ENCODE measurements at regions not wholly inside any gene's neighbourhood (a gene's known extent, or its start where the extent isn't known, plus 50 kb on each side); places are given as distances from the start of the nearest gene placed in this dataset.

- no peak for DNase-seq (ENCODE audit: low read depth)
- TF ChIP-seq CTCF (IDR thresholded peaks at IDR 0.05; ENCODE audit: control insufficient read depth, extremely low read depth, insufficient read depth), result no peak
- no peak overlapping the region for H3K4me3 ChIP-seq (ENCODE audit: low read depth, low read length)
Observed at GRCh38 chr14:97489750-97490149, 692.6 kb downstream of the VRK1 start.

GRCh38 chr14:97490521-97491070 is 693.4 kb downstream of the VRK1 start:
- TF ChIP-seq CTCF (IDR thresholded peaks at IDR 0.05; ENCODE audit: control insufficient read depth, extremely low read depth, insufficient read depth), result no peak
- H3K4me3 ChIP-seq (ENCODE audit: low read depth, low read length), result no peak overlapping the region
- no peak for DNase-seq (ENCODE audit: low read depth)

GRCh38 chr14:97491697-97492096 is 694.5 kb downstream of the VRK1 start:
- peak; percentile 27 for DNase-seq (ENCODE audit: low read depth)
- no peak for TF ChIP-seq CTCF (IDR thresholded peaks at IDR 0.05; ENCODE audit: control insufficient read depth, extremely low read depth, insufficient read depth)
- no peak overlapping the region for H3K4me3 ChIP-seq (ENCODE audit: low read depth, low read length)

- DNase-seq (ENCODE audit: low read depth), result no peak
- TF ChIP-seq CTCF (IDR thresholded peaks at IDR 0.05; ENCODE audit: control insufficient read depth, extremely low read depth, insufficient read depth), result no peak
- no peak overlapping the region for H3K4me3 ChIP-seq (ENCODE audit: low read depth, low read length)
Observed at GRCh38 chr14:97499790-97500481, 702.8 kb downstream of the VRK1 start.

GRCh38 chr14:97506626-97507025 is 709.4 kb downstream of the VRK1 start:
- DNase-seq (ENCODE audit: low read depth), result no peak
- H3K4me3 ChIP-seq (ENCODE audit: low read depth, low read length), result no peak overlapping the region
- no peak for TF ChIP-seq CTCF (IDR thresholded peaks at IDR 0.05; ENCODE audit: control insufficient read depth, extremely low read depth, insufficient read depth)

- TF ChIP-seq CTCF (IDR thresholded peaks at IDR 0.05; ENCODE audit: control insufficient read depth, extremely low read depth, insufficient read depth), result no peak
- DNase-seq (ENCODE audit: low read depth), result no peak
- H3K4me3 ChIP-seq (ENCODE audit: low read depth, low read length), result no peak overlapping the region
Observed at GRCh38 chr14:97513891-97514290, 716.7 kb downstream of the VRK1 start.

Data from LNCaP clone FGC (cell line).